Gastroesophageal sphincter (tissue), 4 donors: ENCODE measurements at regions not wholly inside any gene's neighbourhood (a gene's known extent, or its start where the extent isn't known, plus 50 kb on each side); places are given as distances from the start of the nearest gene placed in this dataset.

Source experiments
- ATAC-seq: fragments of 150-250 bp; one replicate; pipeline ENCODE4 v1.9.1; 2016; ENCODE audit warnings: mild to moderate bottlenecking, moderate library complexity
- H3K27ac ChIP-seq, 4 donors: fragments of 200-600 bp; sonication (generic) in 3 of 4; 1 replicate in 3 of 4; 2 replicates in 1 of 4; pipeline ENCODE4 v1.5.1; 2016 to 2019
- H3K27me3 ChIP-seq: fragments of 200-600 bp; sonication (generic); one replicate; pipeline ENCODE4 v1.5.1; 2019
- H3K36me3 ChIP-seq, 2 donors: fragments of 200-600 bp; sonication (generic); one replicate each; pipeline ENCODE4 v1.5.1; 2019; ENCODE audit warnings: control low read depth in 1 of 2
- H3K4me1 ChIP-seq, 3 donors: fragments of 200-600 bp; sonication (generic); 1 replicate in 2 of 3; 2 replicates in 1 of 3; pipeline ENCODE4 v1.5.1; 2016 to 2019; ENCODE audit warnings: control low read depth in 2 of 3
- H3K4me3 ChIP-seq, 2 donors: fragments of 200-600 bp; sonication (generic); one replicate each; pipeline ENCODE4 v1.5.1; 2019; ENCODE audit warnings: mild to moderate bottlenecking in 1 of 2, moderate library complexity in 1 of 2
- H3K9me3 ChIP-seq, 3 donors: fragments of 200-600 bp; sonication (generic); one replicate each; pipeline ENCODE4 v1.5.1; 2017 to 2019; ENCODE audit warnings: control low read depth in 2 of 3
- CTCF ChIP-seq, 4 experiments: fragments of 200-600 bp in 2 of 4; fragments of 450-650 bp in 2 of 4; sonication (generic) in 1 of 4; IDR thresholded peaks; one replicate each; pipeline ENCODE4 v1.5.1; 2017 to 2019; ENCODE audit warnings: antibody characterized with exemption in 4 of 4, mild to moderate bottlenecking in 2 of 4, moderate library complexity in 2 of 4
- EP300 ChIP-seq: sonication (generic); formaldehyde crosslinking; IDR thresholded peaks from one replicate; pipeline ENCODE4 v1.6.1; 2017; ENCODE audit warnings: antibody characterized with exemption, mild to moderate bottlenecking
- POLR2A ChIP-seq, 2 donors: fragments of 450-650 bp; IDR thresholded peaks; one replicate each; pipeline ENCODE4 v1.6.1; 2017; ENCODE audit warnings: antibody characterized with exemption in 2 of 2, mild to moderate bottlenecking in 2 of 2, moderate library complexity in 1 of 2
- POLR2AphosphoS5 ChIP-seq: sonication (generic); formaldehyde crosslinking; IDR thresholded peaks from one replicate; pipeline ENCODE4 v1.6.1; 2017; ENCODE audit warnings: antibody characterized with exemption
- WGBS, 2 donors: methylation state at CpG; one replicate each; pipeline ENCODE4 v1.1.5; 2018; ENCODE audit warnings: low coverage in 1 of 2; 5-methylcytosine and 5-hydroxymethylcytosine counted together
- small RNA-seq, 4 donors: library from RNA; depleted of rRNA; stranded (forward); fragments of <200 nt; gene quantifications; one replicate each; pipeline ENCODE3, GENCODE V24; 2016

GRCh38 chrX:114363346-114363745, 220.5 kb upstream of the HTR2C start:
- H3K4me1 ChIP-seq: no peaks in the 10 kb centered on the region
- ATAC-seq: no peak
- H3K27ac ChIP-seq: no peak overlapping the region
- no peaks in the 10 kb centered on the region for H3K9me3 ChIP-seq
- no peak for TF ChIP-seq POLR2AphosphoS5
- no peak for TF ChIP-seq POLR2A (IDR thresholded peaks at IDR 0.05)
- TF ChIP-seq EP300: no peak
- no peak for TF ChIP-seq CTCF (IDR thresholded peaks at IDR 0.05)
- H3K36me3 ChIP-seq: no peaks in the 10 kb centered on the region
- 60 to 83% methylated on average over 1 of the region's 1 CpG for WGBS, 2 donors
- H3K27me3 ChIP-seq: no peaks in the 10 kb centered on the region
- H3K4me3 ChIP-seq: no peak overlapping the region

- TF ChIP-seq EP300 (no peak), POLR2AphosphoS5 (no peak), CTCF (IDR thresholded peaks at IDR 0.05) (no peak), POLR2A (IDR thresholded peaks at IDR 0.05) (no peak)
- H3K9me3 ChIP-seq: no peaks in the 10 kb centered on the region
- ATAC-seq: no peak
- no peaks in the 10 kb centered on the region for H3K4me1 ChIP-seq
- WGBS, 2 donors: 52 to 53% methylated on average over 4 to 5 of the region's 5 CpGs
- H3K36me3 ChIP-seq: no peaks in the 10 kb centered on the region
- H3K4me3 ChIP-seq: no peak overlapping the region
- no peak overlapping the region for H3K27ac ChIP-seq
- no peaks in the 10 kb centered on the region for H3K27me3 ChIP-seq
These were observed 218.6 kb upstream of the HTR2C start for GRCh38 chrX:114365065-114365834.

- Histone ChIP-seq H3K4me1 (no peaks in the 10 kb centered on the region), H3K27me3 (no peaks in the 10 kb centered on the region), H3K27ac (no peak overlapping the region), H3K4me3 (no peak overlapping the region), H3K9me3 (no peaks in the 10 kb centered on the region), H3K36me3 (no peaks in the 10 kb centered on the region)
- ATAC-seq: no peak
- 17 to 35% methylated on average over 2 of the region's 2 CpGs for WGBS, 2 donors
- TF ChIP-seq POLR2A (IDR thresholded peaks at IDR 0.05) (no peak), CTCF (IDR thresholded peaks at IDR 0.05) (no peak), EP300 (no peak), POLR2AphosphoS5 (no peak)
These were observed 210.9 kb upstream of the HTR2C start for GRCh38 chrX:114372937-114373336.

GRCh38 chrX:114390251-114390796, 193.6 kb upstream of the HTR2C start:
- no peak overlapping the region for H3K27ac ChIP-seq
- no peak overlapping the region for H3K4me3 ChIP-seq
- H3K36me3 ChIP-seq: no peaks in the 10 kb centered on the region
- 79 to 84% methylated on average over 5 to 8 of the region's 31 CpGs for WGBS, 2 donors
- TF ChIP-seq EP300 (no peak), POLR2AphosphoS5 (no peak), CTCF (IDR thresholded peaks at IDR 0.05) (no peak), POLR2A (IDR thresholded peaks at IDR 0.05) (no peak)
- H3K9me3 ChIP-seq: no peaks in the 10 kb centered on the region
- no peaks in the 10 kb centered on the region for H3K4me1 ChIP-seq
- ATAC-seq: no peak
- no peaks in the 10 kb centered on the region for H3K27me3 ChIP-seq

Small RNA genes in the stretch of these regions (small RNA-seq; reads per million reads assigned to genes)
- 0 reads per million in 4 donors for gene AL953862.1
